ENCODE measurements at regions not wholly inside any gene's neighbourhood (a gene's known extent, or its start where the extent isn't known, plus 50 kb on each side); places are given as distances from the start of the nearest gene placed in this dataset.
"Not testable (repeated sequence)": the region's sequence is repeated elsewhere in the genome, so short reads cannot be mapped to it uniquely, and the experiment has no call there.

- TF ChIP-seq ZNF646 (CRISPR knock-in tag; IDR thresholded peaks at IDR 0.05) (no peak), TSC22D2 (CRISPR knock-in tag; IDR thresholded peaks at IDR 0.05; ENCODE audit: borderline replicate concordance) (no peak)
Measured at GRCh38 chr4:186846426-186846825, 122.8 kb upstream of the FAT1 start (continued).

- H3K4me1 ChIP-seq (ENCODE audit: insufficient read depth, low read length) = peaks cover 45% of the 10 kb centered on the region
- WGBS (ENCODE audit: low lambda C conversion rate) = 56% methylated on average over 3 of the region's 3 CpGs
- H3K36me3 ChIP-seq (replicated peaks in 1 of 2; ENCODE audit: control insufficient read depth in 1 of 2, insufficient read depth in 2 of 2, low read length in 2 of 2); BruUV-seq (replicated peaks); H3K4me2 ChIP-seq (ENCODE audit: low read depth, low read length); H3K27ac ChIP-seq (ENCODE audit: extremely low read length, insufficient read depth, low read length); H3K27me3 ChIP-seq (ENCODE audit: control insufficient read depth in 1 of 2, insufficient read depth in 2 of 2, low read length in 2 of 2); ATAC-seq; H2AFZ ChIP-seq (ENCODE audit: low read length); H3K9ac ChIP-seq (ENCODE audit: insufficient read depth, low read depth, low read length); DNase-seq (ENCODE audit: low spot score); H3K79me2 ChIP-seq (ENCODE audit: insufficient read depth, low read length); CTCF ChIA-PET (ENCODE audit: low intra/inter-chr PET ratio, low total read pairs); in situ Hi-C loops (cut with HindIII; ENCODE audit: extremely low pct_ligation_motif_present, low pct_unique_long_range_greater_than_20kb); H3K4me3 ChIP-seq (replicated peaks in 1 of 3; ENCODE audit: insufficient read depth in 1 of 3, low read depth in 2 of 3, low read length in 3 of 3); H3K9me3 ChIP-seq (ENCODE audit: low read length); FAIRE-seq; H4K20me1 ChIP-seq (ENCODE audit: insufficient read depth, low read length); intact Hi-C loops (cut with micrococcal nuclease; ENCODE audit: unreplicated experiment); POLR2A ChIA-PET: not testable (repeated sequence)
Measured at GRCh38 chr4:186847429-186848131, 123.9 kb upstream of the FAT1 start.
